NCI-H460 (cell line): ENCODE measurements at regions not wholly inside any gene's neighbourhood (a gene's known extent, or its start where the extent isn't known, plus 50 kb on each side); places are given as distances from the start of the nearest gene placed in this dataset.
"Not testable (repeated sequence)": the region's sequence is repeated elsewhere in the genome, so short reads cannot be mapped to it uniquely, and the experiment has no call there.

Experiments used
- DNase-seq: peaks from one replicate; pipeline ENCODE4 v3.0.0-alpha.2; 2016; ENCODE audit warnings: low read depth; ENCODE audit errors: extremely low read depth

- not testable (repeated sequence) for DNase-seq
Observed at GRCh38 chr14:105920151-105920700, 393.8 kb downstream of the TMEM121 start.

GRCh38 chr14:105920803-105921755 lies 394.7 kb downstream of the TMEM121 start:
- not testable (repeated sequence) for DNase-seq

GRCh38 chr14:105921781-105922180 lies 395.4 kb downstream of the TMEM121 start:
- not testable (repeated sequence) for DNase-seq

GRCh38 chr14:105923520-105924191 lies 397.3 kb downstream of the TMEM121 start:
- DNase-seq, result not testable (repeated sequence)

GRCh38 chr14:105924951-105925591 lies 398.7 kb downstream of the TMEM121 start:
- DNase-seq, result no peak

GRCh38 chr14:105925615-105926372 lies 399.4 kb downstream of the TMEM121 start:
- no peak for DNase-seq

- no peak for DNase-seq
Observed at GRCh38 chr14:105926373-105927095, 400.2 kb downstream of the TMEM121 start.

GRCh38 chr14:105927096-105928060 lies 401.0 kb downstream of the TMEM121 start:
- no peak for DNase-seq

- DNase-seq, result not testable (repeated sequence)
Observed at GRCh38 chr14:105928171-105929111, 402.1 kb downstream of the TMEM121 start.

- no peak for DNase-seq
Observed at GRCh38 chr14:105929327-105930081, 403.1 kb downstream of the TMEM121 start.

GRCh38 chr14:105930572-105930971 lies 404.2 kb downstream of the TMEM121 start:
- no peak for DNase-seq

GRCh38 chr14:105931808-105932483 lies 405.6 kb downstream of the TMEM121 start:
- peak; percentile 21 for DNase-seq

GRCh38 chr14:105933238-105933637 lies 406.9 kb downstream of the TMEM121 start:
- no peak for DNase-seq

- DNase-seq, result no peak
Observed at GRCh38 chr14:105935384-105935783, 409.0 kb downstream of the TMEM121 start.

- DNase-seq, result no peak
Observed at GRCh38 chr14:105937253-105938054, 411.1 kb downstream of the TMEM121 start.
